EL (cell line): ENCODE measurements at regions not wholly inside any gene's neighbourhood (a gene's known extent, or its start where the extent isn't known, plus 50 kb on each side); places are given as distances from the start of the nearest gene placed in this dataset.
A peak's percentile ranks its signal among the peaks of the same experiment; 100 is the strongest.

ENCODE experiments used
- DNase-seq: peaks from one replicate; pipeline ENCODE4 v3.0.0-alpha.2; 2016

GRCh38 chr5:158082696-158083287 is 223.8 kb upstream of the CLINT1 start:
- no peak for DNase-seq

DNA sequence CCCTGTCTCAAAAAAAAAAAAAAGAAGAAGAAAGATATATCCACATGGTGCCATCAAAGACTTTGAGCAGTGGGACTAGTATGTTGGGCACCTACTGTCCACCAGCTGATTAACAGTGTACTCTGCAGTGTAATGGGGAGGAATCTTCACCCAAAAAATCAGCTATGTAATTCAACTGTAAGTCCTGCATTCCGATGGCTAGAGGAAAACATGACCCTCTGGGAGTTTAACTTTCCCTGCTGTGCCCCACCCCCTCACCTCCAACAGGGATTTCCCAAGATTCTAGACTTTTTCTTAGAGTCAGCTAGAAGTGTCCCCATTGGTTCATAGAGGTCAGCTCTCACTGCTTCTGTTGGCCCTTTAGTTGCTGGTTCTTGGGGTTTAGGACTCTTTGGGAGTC is 221.2 kb upstream of the CLINT1 start:
- no peak for DNase-seq

DNA sequence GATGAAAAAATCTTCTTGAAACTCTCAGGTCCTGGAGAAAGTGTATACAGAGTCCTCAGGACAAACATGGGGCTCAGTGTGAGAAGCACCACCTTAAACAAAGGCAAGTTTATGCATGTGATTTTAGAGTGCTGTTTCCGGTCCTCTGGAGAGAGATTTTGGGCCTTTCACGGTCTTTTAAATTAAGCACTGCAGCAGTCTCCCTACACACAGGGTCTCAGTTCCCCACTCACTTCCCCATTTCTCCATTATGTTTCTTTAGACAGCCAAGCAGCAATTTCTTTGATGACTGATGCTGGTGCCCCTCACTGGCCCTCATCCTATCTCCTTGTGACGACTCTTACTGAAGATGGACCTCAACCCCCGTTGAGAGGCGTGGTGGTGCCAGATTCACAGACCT is 220.2 kb upstream of the CLINT1 start:
- no peak for DNase-seq

GRCh38 chr5:158074992-158075769 is 216.2 kb upstream of the CLINT1 start:
- peak; percentile 68 for DNase-seq

- DNase-seq = no peak
Observed at GRCh38 chr5:158074597-158074991, 215.6 kb upstream of the CLINT1 start.

DNA sequence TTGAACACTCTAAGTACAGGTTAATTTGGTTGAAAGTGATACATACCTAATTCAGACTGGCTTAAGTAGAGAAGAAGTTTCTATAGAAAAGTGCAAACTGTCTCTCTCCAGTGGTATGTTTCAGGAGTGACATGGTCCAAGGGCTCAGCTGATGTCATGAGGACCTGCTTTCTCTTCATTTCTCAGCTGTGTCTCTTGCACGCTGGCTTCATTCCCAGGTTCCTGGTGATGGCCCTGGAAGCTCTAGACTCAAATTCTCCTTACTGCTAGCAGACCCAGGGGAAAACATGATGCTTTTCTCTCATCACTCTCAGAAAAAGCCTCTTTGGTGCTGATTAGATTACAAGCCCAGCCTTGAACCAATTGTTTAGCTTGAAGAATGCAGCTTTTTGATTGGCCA is 211.9 kb upstream of the CLINT1 start:
- DNase-seq = no peak

- no peak for DNase-seq
Observed at GRCh38 chr5:158069838-158070237, 210.9 kb upstream of the CLINT1 start.

GRCh38 chr5:158068964-158069363 is 210.0 kb upstream of the CLINT1 start:
- no peak for DNase-seq

- no peak for DNase-seq
Observed at GRCh38 chr5:158066076-158066475, 207.1 kb upstream of the CLINT1 start.

DNA sequence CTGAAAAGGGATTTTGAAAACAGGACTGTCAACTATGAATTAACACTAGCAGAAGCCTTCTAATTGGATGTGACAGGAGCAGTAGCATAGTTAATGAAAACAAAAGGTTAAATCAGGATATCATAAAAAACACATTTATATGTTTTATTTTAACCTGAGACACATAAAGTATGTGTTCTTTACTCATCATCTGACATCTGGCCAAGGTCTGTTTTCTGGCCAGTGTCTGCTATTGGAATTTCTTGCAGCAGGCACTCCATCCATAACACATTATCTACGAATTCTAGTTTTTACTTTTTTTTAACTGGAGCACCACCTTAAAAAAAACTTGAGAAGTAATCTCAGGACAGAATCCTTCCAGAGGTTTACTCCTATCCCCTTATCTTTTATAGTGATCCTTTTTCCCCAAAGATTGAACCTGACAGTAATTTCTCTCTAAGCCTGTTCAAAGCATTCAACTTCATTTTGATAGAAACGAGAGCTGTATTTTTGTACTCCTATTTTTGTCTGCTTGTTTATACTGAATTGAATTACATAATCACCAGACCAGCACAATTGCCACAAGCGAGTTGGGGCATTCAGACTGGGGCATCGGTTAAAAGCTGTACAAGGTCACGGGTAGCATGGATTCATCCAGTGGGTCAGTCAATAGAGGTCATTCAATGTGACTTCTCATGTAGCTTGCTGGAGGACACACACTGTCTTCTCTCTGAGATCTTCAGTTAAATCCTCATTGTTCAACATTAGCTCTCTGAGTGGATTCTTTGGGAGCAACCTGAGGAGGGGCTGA is 205.6 kb upstream of the CLINT1 start:
- no peak for DNase-seq

DNA sequence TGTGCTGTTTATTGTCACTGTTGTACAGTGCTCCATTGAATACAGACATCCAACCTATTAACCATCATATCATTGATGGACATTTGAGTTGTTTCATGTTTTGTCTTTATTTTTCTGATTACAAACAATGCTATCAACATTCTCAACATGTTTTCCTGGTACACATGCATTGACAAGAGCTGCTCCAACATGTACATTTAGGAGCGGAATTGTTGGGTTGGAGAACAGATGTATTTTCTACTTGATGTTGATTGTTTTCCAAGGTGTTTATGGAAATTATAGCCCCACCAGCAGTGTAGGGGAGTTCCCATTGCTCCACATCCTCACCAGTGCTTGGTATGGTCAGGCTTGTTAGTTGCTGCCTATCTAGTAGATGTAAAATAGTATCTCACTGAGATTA is 204.1 kb upstream of the CLINT1 start:
- no peak for DNase-seq

GRCh38 chr5:158061451-158061850 is 202.5 kb upstream of the CLINT1 start:
- DNase-seq = no peak

DNA sequence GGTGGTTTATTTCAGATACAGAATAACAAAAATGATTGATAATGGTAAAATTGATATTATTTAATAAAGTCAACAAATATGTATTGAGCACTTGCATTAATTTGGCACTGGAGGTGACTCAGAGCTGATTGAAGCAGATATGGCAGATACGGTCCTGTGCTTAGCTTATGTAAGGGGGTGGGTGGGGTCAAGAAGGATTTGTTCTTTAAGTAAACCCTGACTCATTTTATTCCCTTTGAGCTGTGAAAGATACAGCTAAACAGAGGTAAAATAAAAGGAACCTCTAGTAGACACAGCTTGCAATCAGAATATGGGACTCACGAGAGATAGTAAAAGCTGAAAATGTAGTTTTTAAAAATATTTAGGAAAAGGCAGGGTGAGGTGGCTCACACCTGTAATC is 201.3 kb upstream of the CLINT1 start:
- no peak for DNase-seq

- DNase-seq = no peak
Observed at GRCh38 chr5:158058208-158059120, 199.5 kb upstream of the CLINT1 start.

- DNase-seq = peak; percentile 53
Observed at GRCh38 chr5:158056130-158056825, 197.3 kb upstream of the CLINT1 start.

- DNase-seq = no peak
Observed at GRCh38 chr5:158055111-158055501, 196.2 kb upstream of the CLINT1 start.

DNA sequence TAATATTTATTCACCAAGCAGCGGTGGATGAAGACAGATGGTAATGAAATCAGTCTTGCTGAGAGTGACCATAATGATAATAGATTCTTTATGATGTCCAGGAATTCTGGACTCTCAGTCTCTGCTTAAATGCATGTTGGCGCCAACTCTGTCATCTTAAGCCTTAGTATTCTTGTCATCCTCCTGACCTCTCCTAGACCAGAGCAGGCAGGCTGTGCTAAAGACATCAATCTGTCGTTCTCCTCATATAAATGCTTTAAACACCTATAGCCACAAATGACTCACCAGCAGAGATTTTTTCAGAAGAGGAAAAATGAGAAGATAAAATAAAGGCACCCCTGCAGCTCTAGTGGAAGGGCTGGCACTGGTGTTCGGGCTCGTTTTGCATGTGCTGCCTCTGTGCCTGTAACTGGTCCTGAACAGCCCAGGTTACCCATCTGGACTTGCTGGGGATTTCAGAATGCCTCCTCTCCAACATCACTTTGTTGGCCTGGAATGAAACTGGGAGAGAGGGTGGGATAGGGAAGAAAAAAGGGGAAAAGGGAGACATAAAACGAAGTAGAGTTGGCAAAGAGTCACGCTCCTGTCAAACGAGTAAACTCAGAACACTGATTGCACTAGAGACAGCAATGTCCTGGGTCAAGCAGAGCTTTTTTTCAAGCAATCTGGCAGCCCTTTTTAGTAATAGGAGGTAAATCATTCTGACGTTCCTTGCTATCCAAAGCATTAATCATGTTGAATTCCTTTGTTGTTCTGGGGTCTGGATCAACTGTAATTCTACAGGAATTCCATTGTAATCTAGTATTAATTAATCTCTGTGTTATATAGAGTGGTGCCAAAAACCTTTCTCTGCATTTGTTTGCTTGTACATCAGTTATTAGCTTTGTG is 195.5 kb upstream of the CLINT1 start:
- peak; percentile 55 for DNase-seq

DNA sequence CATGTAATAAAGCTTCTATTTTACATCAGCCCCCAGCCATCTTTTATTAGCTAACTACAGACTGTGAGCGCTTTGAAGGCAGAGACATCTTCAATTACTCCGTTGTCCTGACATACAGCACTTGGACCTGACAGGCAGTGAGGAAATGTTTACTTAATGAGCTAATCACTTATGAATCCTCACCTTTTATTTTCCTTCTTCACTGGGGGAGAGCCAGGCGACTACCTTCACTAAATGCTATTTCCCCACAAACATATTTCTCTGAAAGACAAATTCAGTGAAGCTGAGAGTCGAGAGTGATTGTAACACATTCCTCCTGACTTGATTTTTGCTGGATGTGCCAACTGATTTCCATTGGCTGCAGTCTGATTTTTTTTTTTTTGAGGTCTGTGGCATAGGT is 192.1 kb upstream of the CLINT1 start:
- DNase-seq = no peak

- DNase-seq = peak; percentile 53
Observed at GRCh38 chr5:158050421-158050820, 191.5 kb upstream of the CLINT1 start.

DNA sequence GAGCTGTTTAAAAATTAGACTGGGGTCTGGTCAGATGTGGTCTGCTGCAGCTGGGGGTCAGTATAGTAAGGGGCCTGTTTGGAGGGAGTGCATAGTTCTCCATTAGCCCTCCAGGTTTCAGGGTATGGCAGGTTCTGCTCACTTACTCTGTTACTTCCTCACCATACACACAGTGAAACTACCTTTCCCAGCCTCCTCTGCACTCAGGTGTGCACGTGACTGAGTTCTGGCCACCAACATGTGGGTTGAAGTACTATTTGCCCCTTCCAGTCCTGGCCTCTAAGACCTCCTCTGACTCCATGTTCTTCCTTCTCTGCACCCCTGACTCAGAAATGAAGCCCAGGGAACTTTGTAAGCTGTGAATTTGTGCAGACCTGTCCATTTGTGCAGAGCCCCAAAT is 190.5 kb upstream of the CLINT1 start:
- no peak for DNase-seq

DNA sequence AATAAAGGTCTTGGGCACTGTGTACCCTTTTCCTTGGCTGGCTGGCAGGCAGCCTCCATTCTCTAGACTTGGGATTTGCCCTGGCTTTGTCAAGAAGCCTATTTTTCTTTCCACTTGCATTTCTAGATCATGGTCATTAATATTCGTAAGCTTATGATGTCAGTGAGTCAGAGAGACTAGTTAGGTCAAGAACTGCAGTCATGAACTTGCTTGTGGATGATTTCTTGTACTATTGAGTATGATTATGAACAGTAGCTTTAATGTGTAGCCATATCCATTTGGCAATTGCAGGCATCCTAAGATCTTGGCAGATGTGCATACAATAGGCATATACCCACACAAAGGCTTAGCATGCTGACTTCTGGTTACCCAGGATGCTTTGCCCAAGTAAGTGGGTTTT is 186.8 kb upstream of the CLINT1 start:
- DNase-seq = no peak
